Activated CD4-positive, alpha-beta T cell treated with anti-CD3 and anti-CD28 coated beads, Interleukin-2, Interleukin-4, amounts not matched to agents 100 ng/mL and 50 ng/mL, durations not matched to agents 16 hours and 8 hours (primary cell): ENCODE measurements at regions not wholly inside any gene's neighbourhood (a gene's known extent, or its start where the extent isn't known, plus 50 kb on each side); places are given as distances from the start of the nearest gene placed in this dataset.

Source experiments
- DNase-seq: peaks from one replicate; pipeline ENCODE4 v3.0.0-alpha.2; 2020; ENCODE audit warnings: low spot score

DNA sequence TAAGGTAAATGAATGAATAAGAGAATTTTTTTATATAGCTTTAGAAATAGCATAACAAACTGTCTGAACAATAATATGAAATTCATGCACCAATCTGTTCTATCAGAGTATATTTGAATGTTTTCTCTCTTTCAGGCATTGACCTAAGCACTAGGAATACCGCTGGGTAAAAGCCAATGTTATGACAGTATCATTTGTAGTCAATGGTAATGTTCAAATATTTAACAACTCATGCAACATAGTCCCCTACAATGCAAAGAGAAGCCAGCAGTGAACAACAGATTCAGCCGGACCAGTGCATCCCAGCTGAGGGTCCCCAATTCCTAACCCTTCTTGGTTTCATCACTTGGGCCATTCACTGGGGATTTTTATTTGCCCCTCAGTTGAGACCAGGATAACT is 52.6 kb upstream of the MYCBP2 start:
- DNase-seq, result no peak

DNA sequence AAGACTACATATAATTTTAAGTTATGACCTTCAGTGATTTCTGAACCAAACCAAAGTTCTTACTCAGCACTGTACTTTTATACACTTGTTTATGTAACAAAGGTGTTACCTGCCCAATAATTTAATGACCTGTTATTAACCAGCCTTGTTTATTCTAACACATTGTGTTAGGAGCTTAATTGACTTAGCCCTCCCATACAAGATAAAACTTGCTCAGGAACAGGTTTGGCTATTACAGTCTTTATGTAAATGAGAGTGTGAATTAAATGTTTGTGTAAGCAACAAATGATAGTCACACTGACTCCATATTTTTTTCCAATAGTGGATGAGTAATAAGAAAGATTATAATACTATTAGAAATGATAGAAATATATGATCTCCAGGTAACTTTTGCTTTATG is 51.8 kb upstream of the MYCBP2 start:
- DNase-seq, result no peak

DNA sequence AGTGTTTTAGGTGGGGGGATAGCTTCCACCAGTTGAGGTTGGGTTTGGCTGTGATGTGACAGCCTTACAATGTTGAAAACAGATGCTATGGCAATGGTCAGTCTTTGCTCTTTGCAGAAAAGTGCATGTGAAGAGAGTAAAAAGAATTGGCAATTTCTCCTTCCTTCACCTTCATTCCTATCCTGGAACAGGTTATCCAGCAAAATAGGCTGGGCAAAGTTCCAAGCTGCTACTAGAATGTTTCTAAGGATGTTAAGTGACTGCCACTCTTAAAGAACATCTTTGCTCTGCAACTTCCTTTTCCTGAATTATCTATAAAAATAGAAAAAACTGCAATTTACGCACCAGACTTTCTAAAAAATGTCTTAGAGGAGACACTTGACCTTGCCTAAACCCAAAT is 50.1 kb upstream of the MYCBP2 start:
- no peak for DNase-seq
